RWPE1 (cell line): ENCODE measurements at regions not wholly inside any gene's neighbourhood (a gene's known extent, or its start where the extent isn't known, plus 50 kb on each side); places are given as distances from the start of the nearest gene placed in this dataset.

ENCODE experiments used
- CTCF ChIA-PET: fragments of 350-600 bp; sonication (Branson Sonifier 250); formaldehyde crosslinking; extraction: SDS; loops from one replicate; lab custom pipeline; 2021; lab: Yijun Ruan, JAX
- POLR2A ChIA-PET: fragments of 400-600 bp; formaldehyde crosslinking; extraction: SDS; loops from one replicate; lab custom pipeline; 2020; ENCODE audit warnings: antibody characterized with exemption; ENCODE audit not compliant: low non-redundant PET; lab: Yijun Ruan, JAX
- DNase-seq: peaks from one replicate; pipeline ENCODE4 v3.0.0; 2012; ENCODE audit warnings: low spot score
- H3K27ac ChIP-seq: fragments of 450-650 bp; 2 replicates; pipeline ENCODE4 v1.5.1; 2017
- CTCF ChIP-seq: fragments of 450-650 bp; conservative IDR thresholded peaks from 2 replicates; pipeline ENCODE4 v1.5.1; 2017; ENCODE audit warnings: low read depth, mild to moderate bottlenecking

- POLR2A ChIA-PET: no interaction called here
- CTCF ChIA-PET: interaction anchor here (0.8 kb wide), 1 partner anchor 439 kb away, joined by 3 read pairs; no protein-coding TSS in a partner anchor
- TF ChIP-seq CTCF: no peak
- DNase-seq: no peak
- H3K27ac ChIP-seq: no peak overlapping the region
Observed at GRCh38 chr13:111897178-111897845, 169.6 kb upstream of the SOX1 start.

GRCh38 chr13:111897846-111898215 is 169.1 kb upstream of the SOX1 start:
- POLR2A ChIA-PET: no interaction called here

GRCh38 chr13:111898956-111899713 is 167.8 kb upstream of the SOX1 start:
- TF ChIP-seq CTCF: no peak
- ChIA-PET CTCF (no interaction called here), POLR2A (no interaction called here)
- no peak overlapping the region for H3K27ac ChIP-seq
- no peak for DNase-seq

More at GRCh38 chr13:111897846-111898215, 169.1 kb upstream of the SOX1 start:
- no peak overlapping the region for H3K27ac ChIP-seq
- CTCF ChIA-PET: interaction anchor here (0.8 kb wide), 1 partner anchor 439 kb away, joined by 3 read pairs; no protein-coding TSS in a partner anchor
- no peak for DNase-seq
- no peak for TF ChIP-seq CTCF

- no peak for TF ChIP-seq CTCF
- ChIA-PET POLR2A (no interaction called here), CTCF (no interaction called here)
- no peak overlapping the region for H3K27ac ChIP-seq
- no peak for DNase-seq
Observed at GRCh38 chr13:111899714-111900389, 167.1 kb upstream of the SOX1 start.

- ChIA-PET POLR2A (no interaction called here), CTCF (no interaction called here)
- no peak overlapping the region for H3K27ac ChIP-seq
- no peak for TF ChIP-seq CTCF
- no peak for DNase-seq
Observed at GRCh38 chr13:111900390-111901131, 166.4 kb upstream of the SOX1 start.
